ENCODE measurements at regions not wholly inside any gene's neighbourhood (a gene's known extent, or its start where the extent isn't known, plus 50 kb on each side); places are given as distances from the start of the nearest gene placed in this dataset.
"Not testable (repeated sequence)": the region's sequence is repeated elsewhere in the genome, so short reads cannot be mapped to it uniquely, and the experiment has no call there.

DNA sequence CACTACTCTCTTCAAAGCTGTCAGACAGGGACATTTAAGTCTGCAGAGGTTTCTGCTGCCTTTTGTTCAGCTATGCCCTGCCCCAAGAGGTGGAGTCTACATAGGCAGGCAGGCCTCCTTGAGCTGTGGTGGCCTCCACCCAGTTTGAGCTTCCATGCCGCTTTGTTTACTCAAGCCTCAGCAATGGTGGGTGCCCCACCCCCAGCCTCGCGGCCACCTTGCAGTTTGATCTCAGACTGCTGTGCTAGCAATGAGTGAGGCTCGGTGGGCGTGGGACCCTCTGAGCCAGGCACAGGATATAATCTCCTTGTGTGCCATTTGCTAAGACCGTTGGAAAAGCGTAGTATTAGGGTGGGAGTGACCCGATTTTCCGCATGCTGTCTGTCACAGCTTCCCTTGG is 710.0 kb upstream of the RGS18 start:
- not testable (repeated sequence) for DNase-seq (ENCODE audit: low read depth in 4 of 4, low spot score in 3 of 4)

DNA sequence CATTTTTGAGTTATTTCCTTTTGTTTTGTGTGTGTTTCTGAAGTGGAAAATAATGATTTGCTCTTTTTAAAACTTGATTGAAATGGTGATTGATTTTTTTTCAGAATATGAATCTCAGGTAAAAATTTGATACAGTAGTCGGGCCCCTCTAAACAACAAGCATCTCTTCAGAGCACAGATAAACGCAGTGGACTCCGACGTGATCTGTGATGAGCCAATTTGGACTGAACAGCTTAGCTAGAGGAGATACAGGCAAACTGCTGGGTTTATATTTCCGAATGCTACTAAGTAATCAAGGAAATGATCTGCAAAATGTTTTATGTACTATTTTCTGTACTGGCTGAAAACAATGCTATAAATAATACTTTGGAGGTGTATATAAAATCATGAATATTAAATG is 705.7 kb upstream of the RGS18 start:
- no peak for DNase-seq (ENCODE audit: low read depth in 4 of 4, low spot score in 3 of 4)

DNA sequence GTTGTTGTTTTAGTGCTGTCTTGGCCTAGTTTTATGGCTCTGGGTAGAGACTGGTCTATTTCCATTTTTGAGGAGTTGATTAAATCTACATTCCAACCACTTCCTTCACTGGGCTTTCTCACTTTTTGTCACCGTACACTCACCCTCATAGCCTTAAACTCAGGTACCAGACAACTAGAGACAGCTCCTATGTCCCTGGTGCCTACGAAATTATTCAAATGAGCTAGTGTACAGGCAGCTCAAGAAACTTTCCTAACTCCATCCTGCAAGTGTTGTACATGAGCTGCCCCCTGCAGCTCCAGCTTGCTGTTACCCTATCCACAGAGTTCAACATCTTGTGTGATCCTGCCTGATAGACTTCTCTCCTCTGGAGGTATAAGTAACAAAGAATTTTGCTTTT is 704.8 kb upstream of the RGS18 start:
- DNase-seq (ENCODE audit: low read depth in 4 of 4, low spot score in 3 of 4), result no peak

DNA sequence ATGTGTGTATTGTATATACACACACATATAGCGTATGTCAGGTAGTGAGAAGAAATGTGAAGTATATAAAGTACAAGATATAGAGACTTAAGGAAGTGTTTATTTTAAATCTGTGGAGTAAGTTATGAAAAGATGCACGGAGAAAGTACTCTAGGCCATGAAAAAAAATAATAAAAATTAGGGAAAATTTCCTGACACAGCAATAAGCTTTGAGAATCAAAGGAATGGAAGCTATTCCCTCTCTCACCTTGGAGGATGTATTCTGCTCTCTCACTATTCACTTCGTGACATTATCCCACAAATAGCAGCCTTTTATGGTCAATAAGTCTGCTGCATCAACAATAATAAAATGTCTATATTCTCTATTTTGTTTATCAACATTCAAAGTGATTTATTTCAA is 700.4 kb upstream of the RGS18 start:
- DNase-seq (ENCODE audit: low read depth in 4 of 4, low spot score in 3 of 4), result no peak

DNA sequence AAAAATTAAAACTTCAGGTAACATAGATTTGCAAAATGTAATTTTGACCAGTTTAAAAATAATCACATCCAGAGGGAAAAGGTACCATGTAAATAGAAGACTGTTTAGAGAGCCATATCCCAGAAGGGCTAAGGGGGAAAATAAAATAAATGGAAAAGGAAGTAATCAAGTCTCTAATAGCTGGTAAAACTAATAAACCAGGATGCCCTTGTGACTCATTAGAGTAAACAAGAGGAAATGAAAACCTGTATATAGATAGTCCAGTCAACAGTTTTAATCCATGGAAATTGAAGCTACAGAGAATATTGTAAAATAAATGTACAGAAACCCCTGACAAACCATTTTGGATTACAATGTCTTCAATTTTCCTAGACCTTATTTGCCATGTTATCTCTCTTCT is 698.0 kb upstream of the RGS18 start:
- DNase-seq (ENCODE audit: low read depth in 4 of 4, low spot score in 3 of 4), result no peak

DNA sequence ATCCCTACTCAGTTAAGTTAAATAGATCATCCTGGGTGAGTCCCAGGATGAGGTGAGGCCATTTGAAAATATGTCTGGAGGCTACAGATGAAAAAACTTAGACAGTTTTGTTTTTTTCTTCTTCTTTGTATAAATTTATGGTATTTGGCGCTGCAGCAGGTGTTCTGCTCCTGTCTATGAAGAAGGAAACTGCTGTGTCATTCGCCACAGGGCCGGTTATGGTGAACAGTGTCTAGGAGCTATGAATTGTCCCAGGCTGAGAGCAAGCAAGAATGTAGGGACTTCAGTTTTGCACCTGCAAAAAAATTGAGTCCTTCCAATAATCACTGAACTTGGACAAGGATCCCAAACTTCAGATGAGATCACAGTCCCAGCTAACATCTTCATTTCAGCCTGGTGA is 674.3 kb upstream of the RGS18 start:
- DNase-seq (ENCODE audit: low read depth in 4 of 4, low spot score in 3 of 4), result no peak

DNA sequence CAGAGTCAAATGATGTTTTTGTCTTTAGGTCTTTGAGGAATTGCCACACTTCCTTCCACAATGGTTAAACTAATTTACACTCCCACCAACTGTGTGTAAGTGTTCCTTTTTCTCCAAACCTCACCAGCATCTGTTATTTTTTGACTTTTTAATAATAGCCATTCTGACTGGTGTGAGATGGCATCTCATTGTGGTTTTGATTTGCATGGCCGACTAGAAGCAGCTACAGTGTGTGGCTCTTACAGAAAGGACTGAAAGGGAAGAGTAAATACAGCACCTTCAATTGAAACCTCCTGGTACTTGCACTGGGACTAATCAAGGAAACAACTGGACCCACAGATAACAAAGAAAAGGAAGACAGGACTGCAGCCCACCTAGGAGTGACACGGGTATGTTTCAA is 668.0 kb upstream of the RGS18 start:
- DNase-seq (ENCODE audit: low read depth in 4 of 4, low spot score in 3 of 4), result no peak

DNA sequence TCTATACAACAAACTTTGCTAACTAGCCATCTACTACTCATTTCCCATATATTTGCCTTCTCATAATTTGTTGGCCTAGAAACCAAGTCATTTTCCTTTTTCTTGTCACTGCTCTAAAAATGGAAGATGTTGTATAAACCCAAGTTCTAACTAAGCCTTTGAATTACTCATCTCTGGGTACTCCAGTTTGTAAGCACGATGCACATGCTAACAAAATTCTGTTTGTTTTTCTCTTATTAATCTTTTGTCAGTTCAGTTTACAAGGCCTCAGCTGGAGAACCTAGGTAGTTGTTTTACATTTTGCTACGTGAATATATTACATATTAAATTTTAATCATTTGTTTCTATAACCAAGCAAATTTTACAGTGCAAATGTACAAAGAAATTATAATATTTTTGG is 663.2 kb upstream of the RGS18 start:
- DNase-seq (ENCODE audit: low read depth in 4 of 4, low spot score in 3 of 4), result no peak

DNA sequence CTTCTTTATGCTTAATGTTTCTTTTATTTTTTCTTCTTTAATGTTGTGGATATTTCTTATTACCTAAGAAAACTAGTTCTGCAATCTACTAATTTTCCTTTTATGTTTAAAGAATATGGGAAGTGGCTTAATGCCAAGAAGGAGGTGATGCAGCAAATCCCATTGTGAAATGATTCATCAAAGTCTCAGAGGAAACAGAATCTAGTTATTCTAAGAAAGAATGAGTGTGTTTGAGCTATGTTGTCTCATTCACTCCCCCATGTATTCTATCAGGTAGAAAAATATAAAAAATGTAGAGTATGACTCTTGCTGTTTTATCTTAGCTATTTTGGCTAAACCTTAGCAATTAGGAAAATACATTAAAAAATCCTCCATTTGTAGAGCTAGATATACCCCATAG is 659.9 kb upstream of the RGS18 start:
- DNase-seq (ENCODE audit: low read depth in 4 of 4, low spot score in 3 of 4), result no peak

DNA sequence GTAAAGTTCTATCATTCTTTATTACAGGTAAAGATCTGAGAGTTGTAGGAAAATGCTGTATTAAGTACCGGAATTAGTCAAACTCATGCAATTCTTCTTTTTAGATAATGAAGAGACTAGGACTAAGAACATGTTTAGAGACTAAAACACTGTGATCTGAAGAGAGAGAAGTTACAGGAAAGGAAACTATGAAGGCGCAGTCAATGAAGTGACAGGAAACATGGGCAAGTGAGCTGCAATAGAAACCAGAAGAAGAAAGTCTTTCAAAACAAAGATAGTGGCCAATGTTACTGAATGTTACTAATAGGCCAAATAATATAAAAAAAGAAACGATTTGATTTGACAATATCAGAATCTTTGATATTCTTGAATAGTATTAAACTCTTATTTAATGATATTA is 659.4 kb upstream of the RGS18 start:
- DNase-seq (ENCODE audit: low read depth in 4 of 4, low spot score in 3 of 4), result no peak

DNA sequence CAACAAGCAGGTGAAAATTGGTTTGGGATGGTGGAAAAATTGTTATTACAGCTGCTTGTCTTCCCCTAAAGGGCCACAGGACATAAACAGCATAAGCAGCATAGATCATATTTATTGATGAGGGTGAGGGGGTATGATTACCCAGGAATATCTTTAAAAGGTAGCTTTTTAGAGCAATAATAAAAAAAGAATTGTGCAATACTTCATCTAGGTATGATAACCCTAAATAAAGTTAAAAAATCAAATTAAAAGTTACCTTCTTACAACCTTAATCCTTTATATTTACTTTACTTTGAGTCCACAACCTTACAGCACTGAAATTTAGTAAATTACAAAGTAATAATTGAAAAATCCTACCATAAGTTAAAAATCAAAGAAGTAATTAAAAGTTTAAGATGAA is 653.3 kb upstream of the RGS18 start:
- DNase-seq (ENCODE audit: low read depth in 4 of 4, low spot score in 3 of 4), result no peak

DNA sequence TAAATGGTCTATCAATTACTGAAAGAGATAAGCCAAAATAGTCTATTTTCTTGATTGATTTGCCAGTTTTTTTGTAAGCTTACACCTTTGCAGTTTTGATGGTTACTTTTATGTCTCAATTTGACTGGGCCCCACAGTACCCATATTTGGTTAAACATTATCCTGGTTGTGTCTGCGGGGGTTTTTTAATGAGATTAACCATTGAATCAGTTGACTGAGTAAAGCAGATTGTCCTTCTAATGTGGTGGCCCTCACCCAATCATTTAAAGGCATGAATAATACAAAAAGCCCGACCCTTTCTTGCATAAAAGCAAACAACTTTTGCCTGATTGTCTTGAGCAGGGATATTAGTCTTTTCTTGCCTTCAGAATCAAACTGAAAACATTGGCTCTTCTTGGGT is 650.0 kb upstream of the RGS18 start:
- DNase-seq (ENCODE audit: low read depth in 4 of 4, low spot score in 3 of 4), result peak in 1 of 4 donors; percentile 22

DNA sequence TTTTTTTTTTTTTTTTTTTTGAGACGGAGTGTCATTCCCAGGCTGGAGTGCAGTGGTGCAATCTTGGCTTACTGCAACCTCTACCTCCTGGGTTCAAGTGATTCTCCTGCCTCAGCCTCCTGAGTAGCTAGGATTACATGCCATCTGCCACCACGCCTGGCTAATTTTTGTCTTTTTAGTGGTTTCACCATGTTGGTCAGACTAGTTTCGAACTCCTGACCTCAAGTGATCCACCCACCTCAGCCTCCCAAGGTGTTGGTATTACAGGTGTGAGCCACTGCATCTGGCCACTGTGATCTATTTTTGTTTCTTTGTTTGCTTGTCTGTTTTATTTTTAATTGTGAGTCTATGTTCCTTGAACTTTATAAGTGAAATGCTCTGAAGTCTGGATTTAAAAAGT is 646.8 kb upstream of the RGS18 start:
- DNase-seq (ENCODE audit: low read depth in 4 of 4, low spot score in 3 of 4), result not testable (repeated sequence)

DNA sequence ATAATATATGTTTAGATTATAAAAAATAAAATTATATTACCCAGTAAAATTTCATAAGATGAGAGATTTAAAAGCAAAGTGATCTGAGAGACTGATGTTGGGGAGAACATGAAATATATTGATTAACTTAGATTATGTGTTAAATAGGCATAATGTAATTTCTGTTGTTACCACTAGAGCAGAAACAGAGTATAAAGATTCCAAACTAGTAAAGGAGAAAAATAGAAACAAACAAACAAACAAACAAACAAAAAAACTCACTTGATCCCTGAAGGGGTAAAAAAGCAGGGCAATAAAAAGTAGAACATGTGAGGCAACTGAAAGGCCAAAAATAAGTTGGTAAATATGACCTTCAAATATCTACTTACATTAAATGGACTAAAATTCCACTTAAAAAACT is 640.4 kb upstream of the RGS18 start:
- DNase-seq (ENCODE audit: low read depth in 4 of 4, low spot score in 3 of 4), result no peak

DNA sequence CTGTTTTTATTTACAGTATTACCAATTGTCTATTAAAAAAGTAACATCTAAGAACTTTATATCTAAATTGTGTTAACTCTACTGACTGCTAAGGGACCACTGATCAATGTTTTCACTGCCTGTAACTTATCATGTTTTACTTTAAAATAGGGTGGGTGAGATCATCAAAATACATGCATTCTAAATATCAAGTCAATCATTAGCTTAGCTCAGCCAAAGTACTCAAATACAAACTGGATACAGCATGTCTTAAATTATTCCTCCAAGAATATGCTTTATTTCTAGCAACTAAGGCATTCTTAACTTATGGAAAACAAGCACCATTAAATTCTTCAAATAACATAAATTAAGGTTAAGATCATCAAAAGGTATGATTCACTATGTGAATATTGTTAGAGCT is 638.7 kb upstream of the RGS18 start:
- DNase-seq (ENCODE audit: low read depth in 4 of 4, low spot score in 3 of 4), result no peak

DNA sequence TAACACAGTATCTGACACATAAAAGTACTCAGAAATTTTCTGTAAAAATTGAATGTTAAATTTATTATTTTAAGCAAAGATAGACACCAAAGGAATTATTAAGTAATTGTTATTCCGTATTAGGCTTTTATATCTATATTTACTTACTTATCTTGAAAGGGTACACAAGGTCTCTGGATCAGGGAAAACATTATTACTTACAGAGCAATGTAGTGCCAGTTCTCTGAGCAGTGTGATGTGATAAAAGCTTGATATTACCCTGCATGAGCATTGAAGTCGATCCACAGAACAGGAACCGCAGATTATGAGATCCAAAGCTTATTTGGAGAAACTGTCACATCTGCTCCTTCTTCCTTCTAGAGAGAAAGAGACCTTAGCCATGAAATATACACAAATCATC is 637.9 kb upstream of the RGS18 start:
- no peak for DNase-seq (ENCODE audit: low read depth in 4 of 4, low spot score in 3 of 4)

DNA sequence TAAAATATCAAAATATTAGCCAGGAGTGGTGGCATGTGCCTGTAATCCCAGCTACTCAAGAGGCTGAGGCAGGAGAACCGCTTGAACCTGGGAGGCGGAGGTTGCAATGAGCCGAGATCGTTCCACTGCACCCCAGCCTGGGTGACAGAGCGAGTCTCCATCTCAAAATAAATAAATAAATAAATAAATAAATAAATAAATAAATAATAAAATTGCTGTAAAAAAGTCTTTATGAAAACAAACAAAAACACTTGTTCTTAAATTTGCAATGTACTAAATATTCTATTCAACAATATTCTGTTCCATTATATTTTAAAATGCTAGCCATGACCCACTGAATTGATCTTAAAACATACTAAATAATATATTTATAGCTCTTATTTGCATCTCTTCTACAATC is 632.3 kb upstream of the RGS18 start:
- DNase-seq (ENCODE audit: low read depth in 4 of 4, low spot score in 3 of 4), result not testable (repeated sequence)

DNA sequence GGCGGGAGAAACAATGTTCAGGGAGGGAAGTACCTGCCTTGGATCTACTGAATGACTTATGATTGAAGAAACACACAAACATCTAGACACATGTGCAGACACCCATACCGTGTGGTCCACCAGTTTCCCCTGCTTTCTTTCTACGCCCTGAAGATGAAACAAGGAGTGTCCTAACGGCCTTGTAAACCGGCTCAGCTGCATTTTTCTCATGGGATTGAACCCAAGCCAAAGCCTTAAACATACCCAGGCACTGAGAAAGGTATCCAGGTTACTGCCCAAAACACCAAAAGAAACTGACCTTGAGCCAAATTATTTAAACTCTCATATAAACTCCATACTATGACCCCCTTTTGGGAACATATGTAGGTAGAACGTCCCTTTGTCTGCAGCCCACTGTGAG is 630.0 kb upstream of the RGS18 start:
- no peak for DNase-seq (ENCODE audit: low read depth in 4 of 4, low spot score in 3 of 4)

DNA sequence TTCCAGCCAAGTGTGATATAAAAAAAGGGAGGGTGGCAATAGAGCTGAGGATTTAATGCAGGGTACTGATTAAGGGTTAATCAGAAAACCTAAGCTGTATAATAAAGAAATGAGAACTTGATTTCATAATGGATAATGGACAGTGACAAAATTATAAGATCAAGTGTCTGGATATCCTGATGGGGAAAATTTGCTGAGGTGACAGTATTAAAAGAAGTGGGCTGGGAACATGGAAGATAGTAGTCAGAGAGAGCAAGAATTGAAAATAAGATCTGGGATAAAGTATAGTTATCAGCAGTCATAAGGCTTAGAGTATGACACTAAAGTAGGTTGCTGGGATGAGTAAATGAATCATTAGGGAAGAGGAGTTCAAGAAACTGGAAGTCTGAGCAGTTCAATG is 627.3 kb upstream of the RGS18 start:
- DNase-seq (ENCODE audit: low read depth in 4 of 4, low spot score in 3 of 4), result no peak

DNA sequence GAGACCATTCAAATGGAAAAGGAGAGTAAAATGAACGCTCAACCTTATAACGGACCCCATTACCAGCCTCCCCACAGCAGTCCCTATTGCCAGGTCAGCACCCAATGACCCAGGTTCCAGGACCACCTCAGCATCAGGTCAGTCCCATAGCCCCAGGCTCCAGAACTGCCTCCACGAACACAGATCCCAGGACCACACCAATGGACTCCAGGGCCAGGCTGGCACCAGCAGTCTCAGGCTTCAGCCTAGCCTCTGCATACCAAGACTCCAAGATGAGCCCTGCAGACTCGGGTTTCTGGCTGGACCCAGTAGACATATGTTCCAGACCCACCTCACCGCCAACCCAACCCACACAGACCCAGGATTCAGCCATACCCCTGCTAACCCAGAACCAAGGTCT is 625.0 kb upstream of the RGS18 start:
- no peak for DNase-seq (ENCODE audit: low read depth in 4 of 4, low spot score in 3 of 4)

DNA sequence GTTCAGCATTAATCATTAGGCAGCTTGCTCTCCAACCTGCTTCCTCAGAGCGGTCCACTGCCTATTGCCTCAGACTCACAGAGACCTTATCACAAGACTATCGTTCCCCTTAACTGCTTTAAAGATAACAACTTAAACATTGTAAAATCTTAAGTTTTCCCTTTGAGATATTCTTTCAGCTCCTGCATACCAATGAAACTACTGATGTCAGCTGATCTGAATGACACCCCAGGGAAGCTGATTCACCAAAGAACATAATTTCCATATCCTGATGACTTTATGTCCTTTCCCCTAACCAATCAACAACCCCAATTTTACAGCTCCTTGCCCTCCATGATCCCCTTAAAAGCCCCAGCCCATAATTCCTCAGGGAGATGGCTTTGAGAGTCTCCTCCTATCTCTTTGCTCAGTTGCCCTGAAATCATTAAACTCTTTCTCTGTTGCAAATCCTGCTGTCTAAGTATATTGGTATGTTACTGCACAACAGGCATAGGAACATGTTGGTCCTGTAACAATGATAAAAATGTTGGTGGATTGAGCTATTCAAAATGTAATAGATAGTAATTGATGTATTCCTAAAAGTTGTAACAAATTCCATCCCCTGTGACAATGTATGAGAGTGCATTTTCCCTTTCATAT is 621.4 kb upstream of the RGS18 start:
- DNase-seq (ENCODE audit: low read depth in 4 of 4, low spot score in 3 of 4), result no peak

DNA sequence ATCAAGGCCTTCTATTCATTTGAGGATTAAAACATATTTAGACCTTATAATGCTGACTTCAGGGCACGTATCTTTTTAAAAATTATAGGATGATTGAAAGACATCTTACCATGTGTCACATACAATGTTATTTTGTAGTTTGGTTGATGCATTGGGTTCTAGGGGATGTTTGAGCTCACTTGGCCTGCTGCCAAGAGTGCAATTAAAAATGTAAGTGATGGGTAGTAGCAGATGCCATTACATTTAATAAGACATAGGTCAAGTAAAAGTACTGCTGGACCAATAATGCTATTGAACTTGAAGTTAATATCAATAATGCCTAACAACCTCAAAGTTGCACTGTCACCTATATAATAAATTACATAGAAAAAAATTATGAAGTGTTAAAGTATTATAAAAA is 616.5 kb upstream of the RGS18 start:
- DNase-seq (ENCODE audit: low read depth in 4 of 4, low spot score in 3 of 4), result no peak

DNA sequence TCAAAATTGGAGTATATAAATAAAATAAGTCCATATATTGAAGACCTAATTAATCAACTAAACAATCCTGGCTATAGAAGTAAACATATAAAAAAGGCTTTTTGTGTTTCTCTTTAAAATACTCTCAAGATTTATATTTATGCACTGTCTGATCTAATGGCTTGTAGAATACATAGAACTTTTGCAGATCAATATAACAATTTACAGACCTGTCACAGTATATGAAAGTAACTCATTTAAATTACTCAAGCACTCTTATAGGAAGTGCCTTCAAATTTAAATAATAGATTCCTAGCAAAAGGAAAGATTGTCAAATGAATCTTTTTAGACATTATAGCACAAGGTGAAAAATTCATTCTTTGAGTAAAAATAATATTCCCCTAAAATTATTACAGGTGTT is 615.8 kb upstream of the RGS18 start:
- no peak for DNase-seq (ENCODE audit: low read depth in 4 of 4, low spot score in 3 of 4)

Data from right renal pelvis (tissue), 4 donors.